Trophoblast cell (in vitro differentiated cells and primary cell): ENCODE measurements at regions not wholly inside any gene's neighbourhood (a gene's known extent, or its start where the extent isn't known, plus 50 kb on each side); places are given as distances from the start of the nearest gene placed in this dataset.

Experiments
- DNase-seq, 2 donors: peaks; one replicate each; pipeline ENCODE4 v3.0.0-alpha.2; 2016
- H2AFZ ChIP-seq: 2 replicates; pipeline ENCODE4 v1.6.1; 2013; ENCODE audit warnings: low read length, moderate library complexity, mild to moderate bottlenecking; ENCODE audit not compliant: insufficient read depth, poor library complexity
- H2AK5ac ChIP-seq: 2 replicates; pipeline ENCODE4 v1.6.1; 2013; ENCODE audit warnings: mild to moderate bottlenecking, low read length
- H2BK120ac ChIP-seq: 2 replicates; pipeline ENCODE4 v1.6.1; 2013; ENCODE audit warnings: low read length, mild to moderate bottlenecking, moderate library complexity; ENCODE audit not compliant: insufficient read depth, poor library complexity
- H2BK12ac ChIP-seq: 2 replicates; pipeline ENCODE4 v1.6.1; 2013; ENCODE audit warnings: mild to moderate bottlenecking, low read length, moderate library complexity
- H2BK5ac ChIP-seq: 2 replicates; pipeline ENCODE4 v1.6.1; 2013; ENCODE audit warnings: low read length, low read depth, moderate library complexity, mild to moderate bottlenecking; ENCODE audit not compliant: poor library complexity
- H3K14ac ChIP-seq: 2 replicates; pipeline ENCODE4 v1.6.1; 2013; ENCODE audit warnings: mild to moderate bottlenecking, low read length
- H3K18ac ChIP-seq: 2 replicates; pipeline ENCODE4 v1.6.1; 2013; ENCODE audit warnings: mild to moderate bottlenecking, low read length
- H3K23ac ChIP-seq: 2 replicates; pipeline ENCODE4 v1.6.1; 2013; ENCODE audit warnings: low read length
- H3K27ac ChIP-seq: 2 replicates; pipeline ENCODE4 v1.5.1; 2013; ENCODE audit warnings: low read depth, mild to moderate bottlenecking, inconsistent platforms, low read length, moderate library complexity
- H3K27me3 ChIP-seq: 2 replicates; pipeline ENCODE4 v1.6.1; 2013; ENCODE audit warnings: inconsistent platforms, mild to moderate bottlenecking, low read length, moderate library complexity; ENCODE audit not compliant: insufficient read depth
- H3K36me3 ChIP-seq, 2 experiments: 1 replicate in 1 of 2; 2 replicates in 1 of 2; pipeline ENCODE4 v1.6.1; 2013; ENCODE audit warnings: low read length in 2 of 2, mild to moderate bottlenecking in 2 of 2, moderate library complexity in 1 of 2; ENCODE audit not compliant: insufficient read depth in 2 of 2, control insufficient read depth in 1 of 2
- H3K4ac ChIP-seq: 2 replicates; pipeline ENCODE4 v1.6.1; 2013; ENCODE audit warnings: low read depth, mild to moderate bottlenecking, low read length, moderate library complexity
- H3K4me1 ChIP-seq, 2 experiments: 1 replicate in 1 of 2; 2 replicates in 1 of 2; pipeline ENCODE4 v1.6.1; 2013; ENCODE audit warnings: low read length in 2 of 2, mild to moderate bottlenecking in 2 of 2, moderate library complexity in 1 of 2; ENCODE audit not compliant: insufficient read depth in 2 of 2, control insufficient read depth in 1 of 2
- H3K4me2 ChIP-seq: 2 replicates; pipeline ENCODE4 v1.6.1; 2013; ENCODE audit warnings: inconsistent platforms, mild to moderate bottlenecking, low read length, moderate library complexity
- H3K4me3 ChIP-seq: 2 replicates; pipeline ENCODE4 v1.5.1; 2013; ENCODE audit warnings: mild to moderate bottlenecking, low read depth, low read length, inconsistent platforms
- H3K79me1 ChIP-seq: one replicate; pipeline ENCODE4 v1.6.1; 2013; ENCODE audit warnings: low read length
- H3K79me2 ChIP-seq: 2 replicates; pipeline ENCODE4 v1.6.1; 2013; ENCODE audit warnings: low read length, mild to moderate bottlenecking; ENCODE audit not compliant: control insufficient read depth, insufficient read depth, poor library complexity
- H3K9ac ChIP-seq: 2 replicates; pipeline ENCODE4 v1.6.1; 2013; ENCODE audit warnings: mild to moderate bottlenecking, low read length
- H3K9me3 ChIP-seq: 2 replicates; pipeline ENCODE4 v1.6.1; 2013; ENCODE audit warnings: low read depth, mild to moderate bottlenecking, control low read depth, inconsistent platforms, low read length; ENCODE audit not compliant: insufficient read depth
- H4K12ac ChIP-seq: 2 replicates; pipeline ENCODE4 v1.6.1; 2013; ENCODE audit warnings: low read depth, mild to moderate bottlenecking, low read length, moderate library complexity
- H4K8ac ChIP-seq: 2 replicates; pipeline ENCODE4 v1.6.1; 2013; ENCODE audit warnings: low read depth, mild to moderate bottlenecking, low read length, moderate library complexity
- H4K91ac ChIP-seq: one replicate; pipeline ENCODE4 v1.6.1; 2013; ENCODE audit warnings: low read depth, mild to moderate bottlenecking, low read length, moderate library complexity
- WGBS: extraction: QIAGEN DNeasy Blood & Tissue Kit; methylation state at CpG from one replicate; pipeline ENCODE4 v1.1.7; 2013; ENCODE audit warnings: missing lambda C conversion rate; ENCODE audit not compliant: insufficient read length, insufficient coverage; ENCODE audit errors: extremely low coverage; 5-methylcytosine and 5-hydroxymethylcytosine counted together

GRCh38 chr2:222033541-222033940 is 265.3 kb downstream of the PAX3 start:
- Histone ChIP-seq H3K4me1 (no peaks in the 10 kb centered on the region), H4K12ac (no peak overlapping the region), H3K4me3 (no peak overlapping the region), H3K4ac (no peak overlapping the region), H2AK5ac (no peak overlapping the region), H2BK12ac (no peak overlapping the region), H2BK5ac (no peak overlapping the region), H3K36me3 (no peaks in the 10 kb centered on the region), H2AFZ (no peak overlapping the region), H3K79me2 (no peaks in the 10 kb centered on the region), H2BK120ac (no peak overlapping the region), H3K18ac (no peak overlapping the region), H3K9ac (no peak overlapping the region), H4K91ac (no peak overlapping the region), H3K23ac (no peak overlapping the region), H3K27me3 (no peaks in the 10 kb centered on the region), H3K4me2 (no peak overlapping the region), H3K14ac (no peak overlapping the region), H3K9me3 (peaks cover 4% of the 10 kb centered on the region), H3K79me1 (no peaks in the 10 kb centered on the region), H3K27ac (no peak overlapping the region), H4K8ac (no peak overlapping the region)
- no peak for DNase-seq
- no CpG with 5 or more reads among the region's 2 CpGs for WGBS

- H4K12ac ChIP-seq = no peak overlapping the region
- no peak overlapping the region for H3K4me2 ChIP-seq
- no peak overlapping the region for H3K27ac ChIP-seq
- H2BK5ac ChIP-seq = no peak overlapping the region
- no peak overlapping the region for H3K18ac ChIP-seq
- no peak overlapping the region for H2BK12ac ChIP-seq
- no CpG with 5 or more reads among the region's 3 CpGs for WGBS
- no peak for DNase-seq
- H3K9ac ChIP-seq = no peak overlapping the region
- H3K4me1 ChIP-seq = no peaks in the 10 kb centered on the region
- H4K91ac ChIP-seq = no peak overlapping the region
- H3K36me3 ChIP-seq = no peaks in the 10 kb centered on the region
- no peak overlapping the region for H2BK120ac ChIP-seq
- H3K79me2 ChIP-seq = no peaks in the 10 kb centered on the region
- H3K9me3 ChIP-seq = peaks cover 5% of the 10 kb centered on the region
- no peak overlapping the region for H2AFZ ChIP-seq
- H3K23ac ChIP-seq = no peak overlapping the region
- H2AK5ac ChIP-seq = no peak overlapping the region
- H3K14ac ChIP-seq = no peak overlapping the region
- no peaks in the 10 kb centered on the region for H3K79me1 ChIP-seq
- H4K8ac ChIP-seq = no peak overlapping the region
- H3K4me3 ChIP-seq = no peak overlapping the region
- H3K27me3 ChIP-seq = peaks cover 2% of the 10 kb centered on the region
- H3K4ac ChIP-seq = no peak overlapping the region
Measured at GRCh38 chr2:222025881-222026271, 272.9 kb downstream of the PAX3 start.

GRCh38 chr2:222024932-222025880 is 273.6 kb downstream of the PAX3 start:
- no peaks in the 10 kb centered on the region for H3K36me3 ChIP-seq
- DNase-seq = peak in 1 of 2 donors; percentile 62
- H3K4me2 ChIP-seq = no peak overlapping the region
- H4K8ac ChIP-seq = no peak overlapping the region
- H2AK5ac ChIP-seq = no peak overlapping the region
- no peak overlapping the region for H2AFZ ChIP-seq
- no peak overlapping the region for H4K91ac ChIP-seq
- H3K27ac ChIP-seq = no peak overlapping the region
- H2BK120ac ChIP-seq = no peak overlapping the region
- H3K9me3 ChIP-seq = peaks cover 5% of the 10 kb centered on the region
- no peak overlapping the region for H3K9ac ChIP-seq
- no peak overlapping the region for H4K12ac ChIP-seq
- H2BK5ac ChIP-seq = no peak overlapping the region
- H3K79me1 ChIP-seq = no peaks in the 10 kb centered on the region
- no peaks in the 10 kb centered on the region for H3K79me2 ChIP-seq
- no peak overlapping the region for H3K14ac ChIP-seq
- no peak overlapping the region for H3K4ac ChIP-seq
- H3K27me3 ChIP-seq = peaks cover 2% of the 10 kb centered on the region
- no peak overlapping the region for H3K18ac ChIP-seq
- H3K23ac ChIP-seq = no peak overlapping the region
- no peak overlapping the region for H3K4me3 ChIP-seq
- no peaks in the 10 kb centered on the region for H3K4me1 ChIP-seq
- WGBS = no CpG with 5 or more reads among the region's 8 CpGs
- H2BK12ac ChIP-seq = no peak overlapping the region

GRCh38 chr2:222017252-222017850 is 281.4 kb downstream of the PAX3 start:
- H3K79me2 ChIP-seq = no peaks in the 10 kb centered on the region
- H4K91ac ChIP-seq = no peak overlapping the region
- H2BK12ac ChIP-seq = no peak overlapping the region
- WGBS = no CpG with 5 or more reads among the region's 4 CpGs
- H2AFZ ChIP-seq = no peak overlapping the region
- no peak overlapping the region for H4K8ac ChIP-seq
- H3K4me3 ChIP-seq = no peak overlapping the region
- H3K18ac ChIP-seq = no peak overlapping the region
- no peaks in the 10 kb centered on the region for H3K36me3 ChIP-seq
- H3K9ac ChIP-seq = no peak overlapping the region
- H3K4me2 ChIP-seq = no peak overlapping the region
- no peak overlapping the region for H3K23ac ChIP-seq
- H3K27ac ChIP-seq = no peak overlapping the region
- H2BK120ac ChIP-seq = no peak overlapping the region
- no peak overlapping the region for H3K14ac ChIP-seq
- H3K4ac ChIP-seq = no peak overlapping the region
- no peak overlapping the region for H4K12ac ChIP-seq
- no peak overlapping the region for H2AK5ac ChIP-seq
- no peak overlapping the region for H2BK5ac ChIP-seq
- DNase-seq = no peak
- H3K4me1 ChIP-seq = no peaks in the 10 kb centered on the region
- no peaks in the 10 kb centered on the region for H3K27me3 ChIP-seq
- H3K79me1 ChIP-seq = no peaks in the 10 kb centered on the region
- no peaks in the 10 kb centered on the region for H3K9me3 ChIP-seq
